HG03108 (cell line): ENCODE measurements at regions not wholly inside any gene's neighbourhood (a gene's known extent, or its start where the extent isn't known, plus 50 kb on each side); places are given as distances from the start of the nearest gene placed in this dataset.
"Not testable (repeated sequence)": the region's sequence is repeated elsewhere in the genome, so short reads cannot be mapped to it uniquely, and the experiment has no call there.

Source experiments
- ATAC-seq: cut with Tn5 transposase; IDR thresholded peaks from one replicate; pipeline ENCODE4 v1.9.1; 2021; ENCODE audit warnings: moderate library complexity; ENCODE audit not compliant: unreplicated experiment

GRCh38 chr2:38454081-38454480, 77.0 kb upstream of the ATL2 start:
- ATAC-seq: no peak

- ATAC-seq: not testable (repeated sequence)
These were observed 74.7 kb upstream of the ATL2 start for GRCh38 chr2:38451778-38452177.

GRCh38 chr2:38450509-38450908, 73.4 kb upstream of the ATL2 start:
- ATAC-seq: no peak

- no peak for ATAC-seq
These were observed 71.8 kb upstream of the ATL2 start for GRCh38 chr2:38448692-38449410.

GRCh38 chr2:38446906-38447561, 70.0 kb upstream of the ATL2 start:
- no peak for ATAC-seq

GRCh38 chr2:38446418-38446817, 69.3 kb upstream of the ATL2 start:
- ATAC-seq: no peak

GRCh38 chr2:38444247-38444646, 67.2 kb upstream of the ATL2 start:
- no peak for ATAC-seq

GRCh38 chr2:38442643-38443541, 65.8 kb upstream of the ATL2 start:
- ATAC-seq: no peak

- no peak for ATAC-seq
These were observed 64.3 kb upstream of the ATL2 start for GRCh38 chr2:38441346-38441745.

- ATAC-seq: no peak
These were observed 63.6 kb upstream of the ATL2 start for GRCh38 chr2:38440655-38441054.

- ATAC-seq: no peak
These were observed 62.8 kb upstream of the ATL2 start for GRCh38 chr2:38439863-38440262.

- ATAC-seq: no peak
These were observed 62.0 kb upstream of the ATL2 start for GRCh38 chr2:38438883-38439612.

- no peak for ATAC-seq
These were observed 61.2 kb upstream of the ATL2 start for GRCh38 chr2:38438133-38438882.

GRCh38 chr2:38436227-38436664, 59.2 kb upstream of the ATL2 start:
- ATAC-seq: no peak

- ATAC-seq: no peak
These were observed 58.7 kb upstream of the ATL2 start for GRCh38 chr2:38435775-38436174.

- no peak for ATAC-seq
These were observed 57.5 kb upstream of the ATL2 start for GRCh38 chr2:38434595-38434994.

GRCh38 chr2:38433607-38433975, 56.5 kb upstream of the ATL2 start:
- no peak for ATAC-seq

- ATAC-seq: no peak
These were observed 55.9 kb upstream of the ATL2 start for GRCh38 chr2:38432820-38433606.

- no peak for ATAC-seq
These were observed 53.6 kb upstream of the ATL2 start for GRCh38 chr2:38430597-38431207.
